GM18907 (cell line): ENCODE measurements at regions not wholly inside any gene's neighbourhood (a gene's known extent, or its start where the extent isn't known, plus 50 kb on each side); places are given as distances from the start of the nearest gene placed in this dataset.

Experiments used
- ATAC-seq: cut with Tn5 transposase; IDR thresholded peaks from one replicate; pipeline ENCODE4 v1.9.1; 2021; ENCODE audit warnings: mild to moderate bottlenecking, moderate library complexity; ENCODE audit not compliant: unreplicated experiment

- no peak for ATAC-seq
These were observed 154.8 kb downstream of the TMX1 start for GRCh38 chr14:51394804-51395203.

- ATAC-seq, result no peak
These were observed 155.4 kb downstream of the TMX1 start for GRCh38 chr14:51395361-51395849.

- ATAC-seq, result no peak
These were observed 156.3 kb downstream of the TMX1 start for GRCh38 chr14:51396222-51396815.

GRCh38 chr14:51398898-51399297 is 158.9 kb downstream of the TMX1 start:
- no peak for ATAC-seq

GRCh38 chr14:51400139-51400538 is 160.1 kb downstream of the TMX1 start:
- ATAC-seq, result no peak

- ATAC-seq, result no peak
These were observed 161.2 kb downstream of the TMX1 start for GRCh38 chr14:51401272-51401671.

GRCh38 chr14:51401756-51402155 is 161.7 kb downstream of the TMX1 start:
- ATAC-seq, result no peak

- ATAC-seq, result no peak
These were observed 170.8 kb downstream of the TMX1 start for GRCh38 chr14:51410897-51411296.

GRCh38 chr14:51419685-51420084 is 179.6 kb downstream of the TMX1 start:
- ATAC-seq, result no peak

GRCh38 chr14:51422704-51423103 is 182.7 kb downstream of the TMX1 start:
- no peak for ATAC-seq

- ATAC-seq, result no peak
These were observed 184.0 kb downstream of the TMX1 start for GRCh38 chr14:51424041-51424440.

- ATAC-seq, result no peak
These were observed 184.7 kb downstream of the TMX1 start for GRCh38 chr14:51424561-51425251.

GRCh38 chr14:51428981-51429380 is 188.9 kb downstream of the TMX1 start:
- no peak for ATAC-seq

GRCh38 chr14:51430079-51430478 is 190.0 kb downstream of the TMX1 start:
- no peak for ATAC-seq

- ATAC-seq, result peak; percentile 17
These were observed 190.6 kb downstream of the TMX1 start for GRCh38 chr14:51430633-51431032.

- ATAC-seq, result peak; percentile 63
These were observed 191.1 kb downstream of the TMX1 start for GRCh38 chr14:51431033-51431709.

- no peak for ATAC-seq
These were observed 191.7 kb downstream of the TMX1 start for GRCh38 chr14:51431741-51432140.

GRCh38 chr14:51432302-51432948 is 192.4 kb downstream of the TMX1 start:
- ATAC-seq, result peak; percentile 65

GRCh38 chr14:51436630-51437029 is 196.6 kb downstream of the TMX1 start:
- ATAC-seq, result no peak

GRCh38 chr14:51439896-51440295 is 199.8 kb downstream of the TMX1 start:
- no peak for ATAC-seq

GRCh38 chr14:51441001-51441400 is 201.0 kb downstream of the TMX1 start:
- no peak for ATAC-seq
